Keratinocyte (primary cell): ENCODE measurements at regions not wholly inside any gene's neighbourhood (a gene's known extent, or its start where the extent isn't known, plus 50 kb on each side); places are given as distances from the start of the nearest gene placed in this dataset.
"Not testable (repeated sequence)": the region's sequence is repeated elsewhere in the genome, so short reads cannot be mapped to it uniquely, and the experiment has no call there.

Experiments used
- DNase-seq: peaks from one replicate; pipeline ENCODE4 v3.0.0-alpha.2; 2011; ENCODE audit warnings: low read depth, missing footprints, low spot score
- FAIRE-seq: peaks from 2 replicates; lab custom pipeline; 2011; peaks lifted over from hg19 to GRCh38; lab: Jason Lieb, UNC
- H2AFZ ChIP-seq: 2 replicates; pipeline ENCODE4 v1.6.0; 2012; ENCODE audit warnings: low read length, control low read depth, inconsistent platforms; ENCODE audit not compliant: control insufficient read depth
- H3K27ac ChIP-seq: 2 replicates; pipeline ENCODE4 v1.5.1; 2011; ENCODE audit warnings: low read length; ENCODE audit not compliant: control insufficient read depth, insufficient read depth
- H3K27me3 ChIP-seq: 3 replicates; pipeline ENCODE4 v1.6.0; 2011; ENCODE audit warnings: low read length; ENCODE audit not compliant: control insufficient read depth, insufficient read depth; ENCODE audit errors: extremely low read depth
- H3K36me3 ChIP-seq, 2 experiments: 2 replicates in 1 of 2; 3 replicates in 1 of 2; pipeline ENCODE4 v1.5.1; 2011; ENCODE audit warnings: low read length in 2 of 2, mild to moderate bottlenecking in 1 of 2; ENCODE audit not compliant: control insufficient read depth in 2 of 2, insufficient read depth in 2 of 2; ENCODE audit errors: extremely low read depth in 1 of 2
- H3K4me1 ChIP-seq: 3 replicates; pipeline ENCODE4 v1.5.1; 2011; ENCODE audit warnings: low read length; ENCODE audit not compliant: control insufficient read depth, insufficient read depth; ENCODE audit errors: extremely low read depth
- H3K4me2 ChIP-seq: 3 replicates; pipeline ENCODE4 v1.6.0; 2011; ENCODE audit warnings: low read depth, low read length; ENCODE audit not compliant: control insufficient read depth, insufficient read depth; ENCODE audit errors: extremely low read depth
- H3K4me3 ChIP-seq, 3 experiments: fragments of 200-600 bp in 1 of 3; sonication (generic) in 1 of 3; 2 replicates in 2 of 3; 3 replicates in 1 of 3; pipeline ENCODE4 v1.5.1; 2011 to 2016; ENCODE audit warnings: low read length in 3 of 3, mild to moderate bottlenecking in 3 of 3, control low read depth in 2 of 3, inconsistent platforms in 1 of 3, low read depth in 1 of 3, mixed read lengths in 1 of 3, mixed run types in 1 of 3, moderate library complexity in 1 of 3; ENCODE audit not compliant: control insufficient read depth in 2 of 3, insufficient read depth in 2 of 3; ENCODE audit errors: extremely low read depth in 1 of 3
- H3K79me2 ChIP-seq: 2 replicates; pipeline ENCODE4 v1.6.0; 2012; ENCODE audit warnings: low read length; ENCODE audit not compliant: control insufficient read depth, insufficient read depth
- H3K9ac ChIP-seq: 3 replicates; pipeline ENCODE4 v1.6.0; 2011; ENCODE audit warnings: low read length; ENCODE audit not compliant: control insufficient read depth, insufficient read depth; ENCODE audit errors: extremely low read depth
- H3K9me1 ChIP-seq: 3 replicates; pipeline ENCODE4 v1.6.0; 2011; ENCODE audit warnings: low read length; ENCODE audit not compliant: control insufficient read depth, insufficient read depth; ENCODE audit errors: extremely low read depth
- H3K9me3 ChIP-seq: 2 replicates; pipeline ENCODE4 v1.5.1; 2012; ENCODE audit warnings: low read depth, low read length; ENCODE audit not compliant: control insufficient read depth
- H4K20me1 ChIP-seq: 3 replicates; pipeline ENCODE4 v1.6.0; 2011; ENCODE audit warnings: low read length; ENCODE audit not compliant: control insufficient read depth, insufficient read depth; ENCODE audit errors: extremely low read depth
- EZH2 ChIP-seq: IDR thresholded peaks from one replicate; pipeline ENCODE4 v1.6.1; 2012; ENCODE audit warnings: inconsistent platforms, mild to moderate bottlenecking, low read length, moderate library complexity
- dilution Hi-C: fragments of 300-500 bp; cut with MboI; formaldehyde crosslinking; loops from one replicate; pipeline ENCODE4 v1.7.0; 2020; ENCODE audit warnings: low sequenced_read_pairs; ENCODE audit not compliant: extremely low pct_ligation_motif_present
- TF ChIP-seq, protein P1 (sequence below), 3 experiments: IDR thresholded peaks in 1 of 3; conservative IDR thresholded peaks in 1 of 3; optimal IDR thresholded peaks in 1 of 3; 2 replicates in 2 of 3; 3 replicates in 1 of 3; pipeline versions ENCODE3 to v1.5.1; 2011; ENCODE audit warnings: low read length in 3 of 3, mild to moderate bottlenecking in 3 of 3, moderate library complexity in 2 of 3, control low read depth in 1 of 3, inconsistent platforms in 1 of 3; ENCODE audit not compliant: insufficient read depth in 2 of 3; ENCODE audit errors: extremely low read depth in 1 of 3

GRCh38 chrX:142428916-142429315 lies 223.8 kb upstream of the MAGEC2 start:
- DNase-seq (no peak), FAIRE-seq (no peak)
- peaks cover 4% of the 10 kb centered on the region for H3K9me3 ChIP-seq
- no peak overlapping the region for H3K27ac ChIP-seq
- no peaks in the 10 kb centered on the region for H3K36me3 ChIP-seq
- H3K27me3 ChIP-seq, result no peaks in the 10 kb centered on the region
- dilution Hi-C loops, result no loop called here
- no peak for TF ChIP-seq EZH2
- TF ChIP-seq, protein P1, sequence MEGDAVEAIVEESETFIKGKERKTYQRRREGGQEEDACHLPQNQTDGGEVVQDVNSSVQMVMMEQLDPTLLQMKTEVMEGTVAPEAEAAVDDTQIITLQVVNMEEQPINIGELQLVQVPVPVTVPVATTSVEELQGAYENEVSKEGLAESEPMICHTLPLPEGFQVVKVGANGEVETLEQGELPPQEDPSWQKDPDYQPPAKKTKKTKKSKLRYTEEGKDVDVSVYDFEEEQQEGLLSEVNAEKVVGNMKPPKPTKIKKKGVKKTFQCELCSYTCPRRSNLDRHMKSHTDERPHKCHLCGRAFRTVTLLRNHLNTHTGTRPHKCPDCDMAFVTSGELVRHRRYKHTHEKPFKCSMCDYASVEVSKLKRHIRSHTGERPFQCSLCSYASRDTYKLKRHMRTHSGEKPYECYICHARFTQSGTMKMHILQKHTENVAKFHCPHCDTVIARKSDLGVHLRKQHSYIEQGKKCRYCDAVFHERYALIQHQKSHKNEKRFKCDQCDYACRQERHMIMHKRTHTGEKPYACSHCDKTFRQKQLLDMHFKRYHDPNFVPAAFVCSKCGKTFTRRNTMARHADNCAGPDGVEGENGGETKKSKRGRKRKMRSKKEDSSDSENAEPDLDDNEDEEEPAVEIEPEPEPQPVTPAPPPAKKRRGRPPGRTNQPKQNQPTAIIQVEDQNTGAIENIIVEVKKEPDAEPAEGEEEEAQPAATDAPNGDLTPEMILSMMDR (optimal IDR thresholded peaks at IDR 0.05 in 1 of 3, IDR thresholded peaks at IDR 0.05 in 1 of 3, conservative IDR thresholded peaks at IDR 0.05 in 1 of 3; ENCODE audit: extremely low read depth in 1 of 3, insufficient read depth in 2 of 3, low read length in 3 of 3), result no peak
- no peak overlapping the region for H3K4me2 ChIP-seq
- H4K20me1 ChIP-seq, result no peaks in the 10 kb centered on the region
- H3K4me3 ChIP-seq, result no peak overlapping the region
- H2AFZ ChIP-seq, result no peak overlapping the region
- no peaks in the 10 kb centered on the region for H3K79me2 ChIP-seq
- no peaks in the 10 kb centered on the region for H3K4me1 ChIP-seq
- H3K9ac ChIP-seq, result no peak overlapping the region
- no peaks in the 10 kb centered on the region for H3K9me1 ChIP-seq

DNA sequence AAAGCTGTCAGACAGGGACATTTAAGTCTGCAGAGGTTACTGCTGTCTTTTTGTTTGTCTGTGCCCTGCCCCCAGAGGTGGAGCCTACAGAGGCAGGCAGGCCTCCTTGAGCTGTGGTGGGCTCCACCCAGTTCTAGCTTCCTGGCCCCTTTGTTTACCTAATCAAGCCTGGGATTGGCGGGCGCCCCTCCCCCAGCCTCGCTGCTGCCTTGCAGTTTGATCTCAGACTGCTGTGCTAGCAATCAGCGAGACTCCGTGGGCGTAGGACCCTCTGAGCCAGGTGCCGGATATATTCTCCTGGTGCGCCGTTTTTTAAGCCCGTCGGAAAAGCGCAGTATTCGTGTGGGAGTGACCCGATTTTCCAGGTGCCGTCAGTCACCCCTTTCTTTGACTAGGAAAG lies 185.9 kb upstream of the MAGEC2 start:
- FAIRE-seq, H3K36me3 ChIP-seq, H3K4me3 ChIP-seq: not testable (repeated sequence)

DNA sequence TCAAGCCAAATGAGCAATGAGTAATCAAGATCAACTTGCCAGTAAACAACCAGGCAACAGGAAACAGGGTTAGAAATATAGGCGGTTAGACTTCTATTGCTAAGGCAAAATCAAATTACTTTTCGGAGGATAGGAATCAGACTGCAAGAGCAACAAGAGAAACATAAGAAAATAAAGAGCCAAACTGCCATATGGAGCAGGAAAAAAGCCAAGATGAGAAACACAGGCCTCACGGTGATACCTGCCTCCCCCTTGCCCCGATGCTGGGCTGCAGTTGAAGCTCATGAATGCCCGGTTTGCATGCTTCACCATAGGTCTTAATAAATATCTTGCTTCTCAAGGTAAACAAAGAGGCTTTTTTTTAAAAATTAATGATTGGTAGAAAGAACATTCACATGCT lies 158.4 kb upstream of the MAGEC2 start:
- TF ChIP-seq EZH2, result no peak
- Histone ChIP-seq H3K9me1 (no peaks in the 10 kb centered on the region), H3K27me3 (no peaks in the 10 kb centered on the region), H3K9me3 (no peaks in the 10 kb centered on the region), H3K4me2 (no peak overlapping the region), H4K20me1 (no peaks in the 10 kb centered on the region), H3K27ac (no peak overlapping the region), H3K36me3 (no peaks in the 10 kb centered on the region), H3K9ac (no peak overlapping the region), H3K4me3 (no peak overlapping the region), H2AFZ (no peak overlapping the region), H3K4me1 (no peaks in the 10 kb centered on the region), H3K79me2 (no peaks in the 10 kb centered on the region)
- dilution Hi-C loops, result no loop called here
- FAIRE-seq (no peak), DNase-seq (no peak)

More for the DNA sequence above, 185.9 kb upstream of the MAGEC2 start:
- H3K4me1 ChIP-seq, H3K27ac ChIP-seq, DNase-seq, H3K9ac ChIP-seq, H2AFZ ChIP-seq, H3K9me1 ChIP-seq, H3K27me3 ChIP-seq, H4K20me1 ChIP-seq, H3K9me3 ChIP-seq, dilution Hi-C loops, H3K79me2 ChIP-seq, H3K4me2 ChIP-seq: not testable (repeated sequence)
